Hepatocyte (in vitro differentiated cells): ENCODE measurements at regions not wholly inside any gene's neighbourhood (a gene's known extent, or its start where the extent isn't known, plus 50 kb on each side); places are given as distances from the start of the nearest gene placed in this dataset.

Experiments
- EZH2 ChIP-seq: fragments of 200-600 bp; sonication (generic); IDR thresholded peaks from 2 replicates; pipeline ENCODE4 v1.6.1; 2016; ENCODE audit warnings: antibody characterized with exemption, mild to moderate bottlenecking, borderline replicate concordance
- EZH2phosphoT487 ChIP-seq: fragments of 200-600 bp; sonication (generic); IDR thresholded peaks from one replicate; pipeline ENCODE4 v1.6.1; 2018; ENCODE audit warnings: antibody characterized with exemption, mild to moderate bottlenecking, low read depth, moderate library complexity; ENCODE audit not compliant: unreplicated experiment, severe bottlenecking
- TF ChIP-seq, protein P1 (sequence below): fragments of 200-600 bp; sonication (generic); IDR thresholded peaks from 2 replicates; pipeline ENCODE4 v1.5.1; 2016; ENCODE audit warnings: antibody characterized with exemption, mild to moderate bottlenecking; ENCODE audit not compliant: poor library complexity

DNA sequence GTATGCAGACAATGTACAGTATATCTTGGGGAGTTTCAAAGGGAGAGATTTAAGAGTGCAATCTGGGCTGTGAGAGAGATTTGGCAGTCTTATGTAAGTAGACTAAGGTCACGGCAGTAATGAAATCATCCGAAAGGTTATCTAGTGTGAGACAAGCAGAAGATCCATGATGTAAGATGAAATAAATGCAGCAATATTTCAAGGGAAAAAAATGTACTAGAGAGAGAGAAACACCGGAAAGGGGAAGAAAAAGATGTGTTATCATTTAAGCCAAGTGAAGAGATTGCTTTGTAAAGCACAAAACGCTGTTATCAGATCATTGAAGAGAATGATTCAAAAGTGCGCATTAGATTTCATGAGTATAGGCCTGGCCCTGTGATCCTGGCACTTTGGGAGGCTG is 88.4 kb upstream of the GUCY1A1 start:
- TF ChIP-seq, protein P1, sequence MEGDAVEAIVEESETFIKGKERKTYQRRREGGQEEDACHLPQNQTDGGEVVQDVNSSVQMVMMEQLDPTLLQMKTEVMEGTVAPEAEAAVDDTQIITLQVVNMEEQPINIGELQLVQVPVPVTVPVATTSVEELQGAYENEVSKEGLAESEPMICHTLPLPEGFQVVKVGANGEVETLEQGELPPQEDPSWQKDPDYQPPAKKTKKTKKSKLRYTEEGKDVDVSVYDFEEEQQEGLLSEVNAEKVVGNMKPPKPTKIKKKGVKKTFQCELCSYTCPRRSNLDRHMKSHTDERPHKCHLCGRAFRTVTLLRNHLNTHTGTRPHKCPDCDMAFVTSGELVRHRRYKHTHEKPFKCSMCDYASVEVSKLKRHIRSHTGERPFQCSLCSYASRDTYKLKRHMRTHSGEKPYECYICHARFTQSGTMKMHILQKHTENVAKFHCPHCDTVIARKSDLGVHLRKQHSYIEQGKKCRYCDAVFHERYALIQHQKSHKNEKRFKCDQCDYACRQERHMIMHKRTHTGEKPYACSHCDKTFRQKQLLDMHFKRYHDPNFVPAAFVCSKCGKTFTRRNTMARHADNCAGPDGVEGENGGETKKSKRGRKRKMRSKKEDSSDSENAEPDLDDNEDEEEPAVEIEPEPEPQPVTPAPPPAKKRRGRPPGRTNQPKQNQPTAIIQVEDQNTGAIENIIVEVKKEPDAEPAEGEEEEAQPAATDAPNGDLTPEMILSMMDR, result no peak
- TF ChIP-seq EZH2phosphoT487 (no peak), EZH2 (no peak)
